Jurkat, Clone E6-1 (cell line): ENCODE measurements at regions not wholly inside any gene's neighbourhood (a gene's known extent, or its start where the extent isn't known, plus 50 kb on each side); places are given as distances from the start of the nearest gene placed in this dataset.

ENCODE experiments used
- DNase-seq: peaks from one replicate; pipeline ENCODE4 v3.0.0-alpha.2; 2011; ENCODE audit warnings: low read depth, low spot score
- H3K4me3 ChIP-seq: 2 replicates; pipeline ENCODE4 v1.5.1; 2011; ENCODE audit warnings: mild to moderate bottlenecking, low read length, control low read depth, moderate library complexity

DNA sequence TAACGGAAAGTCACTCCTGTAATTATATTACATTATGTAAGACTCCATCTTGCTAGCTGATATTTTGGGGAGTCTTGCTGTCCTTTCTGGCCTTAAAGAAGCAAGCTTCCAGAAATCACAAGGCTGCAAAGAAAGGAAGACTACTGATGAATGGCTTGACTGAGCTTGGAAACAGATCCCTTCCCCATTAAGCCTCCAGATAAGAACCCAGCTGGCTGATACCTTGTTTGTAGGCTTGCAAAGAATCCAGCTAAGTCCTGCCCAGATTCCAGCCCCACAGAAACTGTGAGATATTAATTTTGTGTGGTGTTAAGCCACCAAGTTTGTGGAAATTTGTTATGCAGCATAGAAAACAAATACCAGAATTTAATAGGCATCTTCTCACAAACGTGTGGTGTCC, 49.9 kb upstream of the TMEM106B start:
- H3K4me3 ChIP-seq: no peak overlapping the region
- no peak for DNase-seq
